PC-3 (cell line): ENCODE measurements at regions not wholly inside any gene's neighbourhood (a gene's known extent, or its start where the extent isn't known, plus 50 kb on each side); places are given as distances from the start of the nearest gene placed in this dataset.

ENCODE experiments used
- ATAC-seq: fragments of 200-7000 bp; cut with Tn5 transposase; 2 replicates; pipeline ENCODE4 v1.9.1; 2020; ENCODE audit warnings: mild to moderate bottlenecking, moderate library complexity
- BruUV-seq: library from RNA; stranded (reverse); fragments of 400-500 nt; replicated peaks from 2 replicates; lab custom pipeline; 2021; lab: Mats Ljungman, UMichigan
- CTCF ChIA-PET: fragments of 300-600 bp; sonication (Branson Sonifier 250); formaldehyde crosslinking; loops from one replicate; lab custom pipeline; 2022; ENCODE audit warnings: antibody characterized with exemption; lab: Charles Lee
- POLR2A ChIA-PET: fragments of 300-600 bp; sonication (Branson Sonifier 250); formaldehyde crosslinking; loops from one replicate; lab custom pipeline; 2022; ENCODE audit warnings: antibody characterized with exemption; ENCODE audit not compliant: unreplicated experiment; lab: Charles Lee
- DNase-seq: peaks from one replicate; pipeline ENCODE4 v3.0.0-alpha.2; 2015
- H2AFZ ChIP-seq: fragments of 300-600 bp; sonication (generic); 2 replicates; pipeline ENCODE4 v1.6.0; 2016; ENCODE audit warnings: antibody characterized with exemption, low read length
- H3F3A ChIP-seq: fragments of 300-600 bp; sonication (generic); one replicate; pipeline ENCODE4 v1.6.0; 2017; ENCODE audit warnings: antibody characterized with exemption, low read length, control low read depth, mild to moderate bottlenecking; ENCODE audit not compliant: unreplicated experiment
- H3K27ac ChIP-seq: fragments of 300-600 bp; sonication (generic); 2 replicates; pipeline ENCODE4 v1.5.1; 2016; ENCODE audit warnings: mild to moderate bottlenecking, low read length
- H3K27me3 ChIP-seq: fragments of 300-600 bp; sonication (generic); 2 replicates; pipeline ENCODE4 v1.6.1; 2016; ENCODE audit warnings: low read length, mixed read lengths
- H3K36me3 ChIP-seq: fragments of 300-600 bp; sonication (generic); 2 replicates; pipeline ENCODE4 v1.6.1; 2016; ENCODE audit warnings: low read depth, mixed run types, low read length, mixed read lengths
- H3K4me1 ChIP-seq: fragments of 300-600 bp; sonication (generic); 2 replicates; pipeline ENCODE4 v1.5.1; 2016; ENCODE audit warnings: low read length; ENCODE audit not compliant: insufficient read depth
- H3K4me2 ChIP-seq: fragments of 300-600 bp; sonication (generic); 2 replicates; pipeline ENCODE4 v1.6.0; 2016; ENCODE audit warnings: low read length
- H3K4me3 ChIP-seq: fragments of 300-600 bp; sonication (generic); 2 replicates; pipeline ENCODE4 v1.5.1; 2016; ENCODE audit warnings: mild to moderate bottlenecking, low read length, mixed read lengths
- H3K79me2 ChIP-seq: fragments of 300-600 bp; sonication (generic); 2 replicates; pipeline ENCODE4 v1.6.1; 2017; ENCODE audit warnings: low read length, mixed read lengths
- H3K9ac ChIP-seq: fragments of 300-600 bp; sonication (generic); 2 replicates; pipeline ENCODE4 v1.6.0; 2016; ENCODE audit warnings: mild to moderate bottlenecking, low read length
- H3K9me2 ChIP-seq: fragments of 300-600 bp; sonication (generic); replicated peaks from 2 replicates; pipeline ENCODE4 v1.6.1; 2016; ENCODE audit warnings: mixed run types, low read length, mixed read lengths
- H3K9me3 ChIP-seq: fragments of 300-600 bp; sonication (generic); 2 replicates; pipeline ENCODE4 v1.6.1; 2016; ENCODE audit warnings: low read length, mixed read lengths
- H4K20me1 ChIP-seq: fragments of 300-600 bp; sonication (generic); 2 replicates; pipeline ENCODE4 v1.6.1; 2016; ENCODE audit warnings: low read length, mixed read lengths
- EZH2 ChIP-seq: fragments of 300-600 bp; sonication (generic); IDR thresholded peaks from one replicate; pipeline ENCODE4 v1.6.1; 2017; ENCODE audit warnings: antibody characterized with exemption, mild to moderate bottlenecking, low read length; ENCODE audit not compliant: unreplicated experiment
- EZH2phosphoT487 ChIP-seq: fragments of 300-600 bp; sonication (generic); IDR thresholded peaks from 2 replicates; pipeline ENCODE4 v1.6.1; 2018; ENCODE audit warnings: mild to moderate bottlenecking, antibody characterized with exemption, low read length, borderline replicate concordance
- intact Hi-C: fragments of 100-400 bp; cut with micrococcal nuclease; formaldehyde crosslinking; loops from 2 replicates; pipeline ENCODE4 v1.9.0; 2023
- TF ChIP-seq, protein P1 (sequence below): fragments of 300-600 bp; sonication (generic); conservative IDR thresholded peaks from 2 replicates; pipeline ENCODE4 v1.5.1; 2017; ENCODE audit warnings: antibody characterized with exemption, low read depth, mild to moderate bottlenecking, low read length

- Histone ChIP-seq H3K27ac (no peak overlapping the region), H3K4me2 (no peak overlapping the region), H3K36me3 (no peaks in the 10 kb centered on the region), H3K4me3 (no peak overlapping the region), H4K20me1 (no peaks in the 10 kb centered on the region), H3K79me2 (no peaks in the 10 kb centered on the region), H3K27me3 (no peaks in the 10 kb centered on the region), H3K9me2 (no peaks in the 10 kb centered on the region), H2AFZ (no peak overlapping the region), H3F3A (no peaks in the 10 kb centered on the region), H3K9ac (no peak overlapping the region), H3K9me3 (no peaks in the 10 kb centered on the region), H3K4me1 (no peaks in the 10 kb centered on the region)
- BruUV-seq: no TSS peak
- intact Hi-C loops: no loop called here
- CTCF ChIA-PET: no interaction called here
- POLR2A ChIA-PET: no interaction called here
- ATAC-seq: no peak
- TF ChIP-seq EZH2: no peak
- TF ChIP-seq, protein P1, sequence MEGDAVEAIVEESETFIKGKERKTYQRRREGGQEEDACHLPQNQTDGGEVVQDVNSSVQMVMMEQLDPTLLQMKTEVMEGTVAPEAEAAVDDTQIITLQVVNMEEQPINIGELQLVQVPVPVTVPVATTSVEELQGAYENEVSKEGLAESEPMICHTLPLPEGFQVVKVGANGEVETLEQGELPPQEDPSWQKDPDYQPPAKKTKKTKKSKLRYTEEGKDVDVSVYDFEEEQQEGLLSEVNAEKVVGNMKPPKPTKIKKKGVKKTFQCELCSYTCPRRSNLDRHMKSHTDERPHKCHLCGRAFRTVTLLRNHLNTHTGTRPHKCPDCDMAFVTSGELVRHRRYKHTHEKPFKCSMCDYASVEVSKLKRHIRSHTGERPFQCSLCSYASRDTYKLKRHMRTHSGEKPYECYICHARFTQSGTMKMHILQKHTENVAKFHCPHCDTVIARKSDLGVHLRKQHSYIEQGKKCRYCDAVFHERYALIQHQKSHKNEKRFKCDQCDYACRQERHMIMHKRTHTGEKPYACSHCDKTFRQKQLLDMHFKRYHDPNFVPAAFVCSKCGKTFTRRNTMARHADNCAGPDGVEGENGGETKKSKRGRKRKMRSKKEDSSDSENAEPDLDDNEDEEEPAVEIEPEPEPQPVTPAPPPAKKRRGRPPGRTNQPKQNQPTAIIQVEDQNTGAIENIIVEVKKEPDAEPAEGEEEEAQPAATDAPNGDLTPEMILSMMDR: no peak
- no peak for TF ChIP-seq EZH2phosphoT487
- no peak for DNase-seq
Observed at GRCh38 chr2:187177253-187177652, 270.8 kb downstream of the CALCRL start.

DNA sequence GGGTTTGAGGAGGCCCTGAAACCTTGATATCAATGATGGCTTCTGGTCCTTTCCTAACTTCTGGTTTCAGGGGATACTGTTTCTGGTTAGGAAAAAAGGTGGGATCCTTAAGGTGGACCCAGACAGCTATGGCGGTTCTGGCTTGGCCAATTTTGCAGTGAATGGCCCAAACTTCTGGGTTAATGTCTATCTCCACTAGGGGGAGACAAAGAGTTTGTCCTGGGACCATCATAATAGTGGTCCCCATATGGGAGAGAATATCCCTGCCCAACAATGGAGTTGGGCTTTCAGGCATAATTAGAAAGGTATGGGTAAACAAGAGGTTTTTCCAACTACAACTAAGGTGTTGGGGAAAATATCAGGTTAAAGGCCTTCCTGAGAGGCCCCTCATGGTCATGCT, 273.5 kb downstream of the CALCRL start:
- no peaks in the 10 kb centered on the region for H3K27me3 ChIP-seq
- no peaks in the 10 kb centered on the region for H3K9me2 ChIP-seq
- TF ChIP-seq EZH2phosphoT487: no peak
- TF ChIP-seq, protein P1: peak; percentile 63
- TF ChIP-seq EZH2: no peak
- H3K4me3 ChIP-seq: no peak overlapping the region
- POLR2A ChIA-PET: no interaction called here
- no peaks in the 10 kb centered on the region for H3K4me1 ChIP-seq
- CTCF ChIA-PET: no interaction called here
- intact Hi-C loops: no loop called here
- no TSS peak for BruUV-seq
- no peak for ATAC-seq
- peak; percentile 13 for DNase-seq
- no peaks in the 10 kb centered on the region for H4K20me1 ChIP-seq
- no peaks in the 10 kb centered on the region for H3K9me3 ChIP-seq
- no peaks in the 10 kb centered on the region for H3K79me2 ChIP-seq
- no peak overlapping the region for H3K27ac ChIP-seq
- no peak overlapping the region for H2AFZ ChIP-seq
- H3K36me3 ChIP-seq: no peaks in the 10 kb centered on the region
- H3K9ac ChIP-seq: no peak overlapping the region
- no peak overlapping the region for H3K4me2 ChIP-seq
- H3F3A ChIP-seq: no peaks in the 10 kb centered on the region

- Histone ChIP-seq H3K79me2 (no peaks in the 10 kb centered on the region), H3K4me3 (no peak overlapping the region), H3F3A (no peaks in the 10 kb centered on the region), H4K20me1 (no peaks in the 10 kb centered on the region), H3K27me3 (no peaks in the 10 kb centered on the region), H3K36me3 (no peaks in the 10 kb centered on the region), H3K9me2 (no peaks in the 10 kb centered on the region), H2AFZ (no peak overlapping the region), H3K27ac (no peak overlapping the region), H3K9ac (no peak overlapping the region), H3K4me1 (no peaks in the 10 kb centered on the region), H3K9me3 (no peaks in the 10 kb centered on the region), H3K4me2 (no peak overlapping the region)
- CTCF ChIA-PET: no interaction called here
- POLR2A ChIA-PET: no interaction called here
- ATAC-seq (no peak), DNase-seq (no peak)
- TF ChIP-seq EZH2phosphoT487 (no peak), EZH2 (no peak)
- TF ChIP-seq, protein P1: no peak
- BruUV-seq: no TSS peak
- intact Hi-C loops: no loop called here
Observed at GRCh38 chr2:187171318-187171717, 276.7 kb downstream of the CALCRL start.
